ENCODE measurements at regions not wholly inside any gene's neighbourhood (a gene's known extent, or its start where the extent isn't known, plus 50 kb on each side); places are given as distances from the start of the nearest gene placed in this dataset.

- H3K27me3 Mint-ChIP-seq (ENCODE audit: insufficient read depth) = no peaks in the 10 kb centered on the region
- Histone ChIP-seq H3K36me3 (ENCODE audit: control insufficient read depth, insufficient read depth, low read length) (no peaks in the 10 kb centered on the region), H3K27me3 (ENCODE audit: control insufficient read depth, insufficient read depth, low read length, poor library complexity, severe bottlenecking) (no peaks in the 10 kb centered on the region), H3K4me3 (ENCODE audit: low read length) (no peak overlapping the region), H3K4me1 (ENCODE audit: control insufficient read depth, insufficient read depth, low read length) (no peaks in the 10 kb centered on the region), H3K9ac (ENCODE audit: extremely low read depth, low read length, poor library complexity, severe bottlenecking) (no peak overlapping the region), H3K27ac (ENCODE audit: low read depth, low read length) (no peak overlapping the region), H3K9me3 (ENCODE audit: control insufficient read depth, low read length) (peaks cover 6% of the 10 kb centered on the region)
- peaks cover 4% of the 10 kb centered on the region for H3K9me3 Mint-ChIP-seq
- no peak for DNase-seq
- no peak overlapping the region for H3K4me3 Mint-ChIP-seq
- WGBS, 2 experiments (ENCODE audit: insufficient coverage in 1 of 2, insufficient read length in 1 of 2) = 86 to 89% methylated on average over 2 to 3 of the region's 3 CpGs
- H3K4me1 Mint-ChIP-seq = peaks cover 19% of the 10 kb centered on the region
- TF ChIP-seq, protein P1, sequence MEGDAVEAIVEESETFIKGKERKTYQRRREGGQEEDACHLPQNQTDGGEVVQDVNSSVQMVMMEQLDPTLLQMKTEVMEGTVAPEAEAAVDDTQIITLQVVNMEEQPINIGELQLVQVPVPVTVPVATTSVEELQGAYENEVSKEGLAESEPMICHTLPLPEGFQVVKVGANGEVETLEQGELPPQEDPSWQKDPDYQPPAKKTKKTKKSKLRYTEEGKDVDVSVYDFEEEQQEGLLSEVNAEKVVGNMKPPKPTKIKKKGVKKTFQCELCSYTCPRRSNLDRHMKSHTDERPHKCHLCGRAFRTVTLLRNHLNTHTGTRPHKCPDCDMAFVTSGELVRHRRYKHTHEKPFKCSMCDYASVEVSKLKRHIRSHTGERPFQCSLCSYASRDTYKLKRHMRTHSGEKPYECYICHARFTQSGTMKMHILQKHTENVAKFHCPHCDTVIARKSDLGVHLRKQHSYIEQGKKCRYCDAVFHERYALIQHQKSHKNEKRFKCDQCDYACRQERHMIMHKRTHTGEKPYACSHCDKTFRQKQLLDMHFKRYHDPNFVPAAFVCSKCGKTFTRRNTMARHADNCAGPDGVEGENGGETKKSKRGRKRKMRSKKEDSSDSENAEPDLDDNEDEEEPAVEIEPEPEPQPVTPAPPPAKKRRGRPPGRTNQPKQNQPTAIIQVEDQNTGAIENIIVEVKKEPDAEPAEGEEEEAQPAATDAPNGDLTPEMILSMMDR (conservative IDR thresholded peaks at IDR 0.05) = no peak
- H3K36me3 Mint-ChIP-seq (ENCODE audit: low read depth) = no peaks in the 10 kb centered on the region
- no peak overlapping the region for H3K27ac Mint-ChIP-seq
These were observed 103.4 kb upstream of the RAI14 start for GRCh38 chr5:34552686-34553085.

DNA sequence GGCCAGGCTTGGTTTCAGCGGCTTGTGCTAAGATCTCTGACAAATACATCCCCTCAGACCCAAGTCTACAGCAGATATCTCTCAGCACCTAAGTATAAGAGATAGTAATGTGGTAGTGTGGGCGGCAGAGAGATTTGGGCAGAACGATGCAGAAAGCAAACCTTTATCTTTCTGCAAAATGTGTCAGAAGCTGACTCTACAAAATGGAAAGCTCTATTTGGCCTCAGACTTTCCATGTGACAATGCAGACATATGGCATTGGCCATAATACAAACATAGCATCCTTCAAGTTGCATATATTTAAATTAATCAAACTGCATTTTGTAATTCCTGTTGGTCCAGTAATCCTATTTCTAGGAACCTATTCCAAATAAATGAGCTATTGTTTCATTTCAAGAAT, 102.5 kb upstream of the RAI14 start:
- Mint-ChIP-seq H3K4me3 (no peak overlapping the region), H3K9me3 (no peaks in the 10 kb centered on the region), H3K4me1 (peaks cover 16% of the 10 kb centered on the region), H3K36me3 (ENCODE audit: low read depth) (no peaks in the 10 kb centered on the region), H3K27me3 (ENCODE audit: insufficient read depth) (no peaks in the 10 kb centered on the region), H3K27ac (no peak overlapping the region)
- H3K9ac ChIP-seq (ENCODE audit: extremely low read depth, low read length, poor library complexity, severe bottlenecking) = no peak overlapping the region
- H3K27me3 ChIP-seq (ENCODE audit: control insufficient read depth, insufficient read depth, low read length, poor library complexity, severe bottlenecking) = no peaks in the 10 kb centered on the region
- TF ChIP-seq, protein P1 (conservative IDR thresholded peaks at IDR 0.05) = no peak
- H3K4me1 ChIP-seq (ENCODE audit: control insufficient read depth, insufficient read depth, low read length) = no peaks in the 10 kb centered on the region
- H3K4me3 ChIP-seq (ENCODE audit: low read length) = no peak overlapping the region
- H3K27ac ChIP-seq (ENCODE audit: low read depth, low read length) = no peak overlapping the region
- DNase-seq = no peak
- 86 to 100% methylated on average over 2 of the region's 3 CpGs for WGBS, 2 experiments (ENCODE audit: insufficient coverage in 1 of 2, insufficient read length in 1 of 2)
- no peaks in the 10 kb centered on the region for H3K9me3 ChIP-seq (ENCODE audit: control insufficient read depth, low read length)
- H3K36me3 ChIP-seq (ENCODE audit: control insufficient read depth, insufficient read depth, low read length) = no peaks in the 10 kb centered on the region

GRCh38 chr5:34554641-34555040, 101.5 kb upstream of the RAI14 start:
- Mint-ChIP-seq H3K27me3 (ENCODE audit: insufficient read depth) (no peaks in the 10 kb centered on the region), H3K4me3 (no peak overlapping the region), H3K27ac (no peak overlapping the region), H3K36me3 (ENCODE audit: low read depth) (no peaks in the 10 kb centered on the region), H3K4me1 (peaks cover 16% of the 10 kb centered on the region), H3K9me3 (no peaks in the 10 kb centered on the region)
- DNase-seq = no peak
- no peak overlapping the region for H3K27ac ChIP-seq (ENCODE audit: low read depth, low read length)
- H3K36me3 ChIP-seq (ENCODE audit: control insufficient read depth, insufficient read depth, low read length) = no peaks in the 10 kb centered on the region
- H3K4me1 ChIP-seq (ENCODE audit: control insufficient read depth, insufficient read depth, low read length) = no peaks in the 10 kb centered on the region
- H3K4me3 ChIP-seq (ENCODE audit: low read length) = no peak overlapping the region
- WGBS, 2 experiments (ENCODE audit: insufficient coverage in 1 of 2, insufficient read length in 1 of 2) = 73 to 76% methylated on average over 4 to 5 of the region's 5 CpGs
- H3K27me3 ChIP-seq (ENCODE audit: control insufficient read depth, insufficient read depth, low read length, poor library complexity, severe bottlenecking) = no peaks in the 10 kb centered on the region
- TF ChIP-seq, protein P1 (conservative IDR thresholded peaks at IDR 0.05) = no peak
- H3K9me3 ChIP-seq (ENCODE audit: control insufficient read depth, low read length) = no peaks in the 10 kb centered on the region
- H3K9ac ChIP-seq (ENCODE audit: extremely low read depth, low read length, poor library complexity, severe bottlenecking) = no peak overlapping the region

Measured in endodermal cell (in vitro differentiated cells).